NCI-H226 (cell line): ENCODE measurements at regions not wholly inside any gene's neighbourhood (a gene's known extent, or its start where the extent isn't known, plus 50 kb on each side); places are given as distances from the start of the nearest gene placed in this dataset.
"Not testable (repeated sequence)": the region's sequence is repeated elsewhere in the genome, so short reads cannot be mapped to it uniquely, and the experiment has no call there.

Experiments
- DNase-seq: peaks from one replicate; pipeline ENCODE4 v3.0.0-alpha.2; 2015

- no peak for DNase-seq
Measured at GRCh38 chr13:71213252-71213821, 653.7 kb downstream of the DACH1 start.

- DNase-seq: no peak
Measured at GRCh38 chr13:71210861-71211260, 656.1 kb downstream of the DACH1 start.

GRCh38 chr13:71209217-71209616, 657.8 kb downstream of the DACH1 start:
- no peak for DNase-seq

GRCh38 chr13:71184583-71184982, 682.4 kb downstream of the DACH1 start:
- DNase-seq: not testable (repeated sequence)

GRCh38 chr13:71183352-71183751, 683.7 kb downstream of the DACH1 start:
- DNase-seq: not testable (repeated sequence)

GRCh38 chr13:71171740-71172139, 695.3 kb downstream of the DACH1 start:
- DNase-seq: no peak

GRCh38 chr13:71169180-71169579, 697.8 kb downstream of the DACH1 start:
- DNase-seq: no peak

GRCh38 chr13:71156550-71156949, 710.5 kb downstream of the DACH1 start:
- DNase-seq: no peak

- DNase-seq: no peak
Measured at GRCh38 chr13:71149498-71150363, 717.3 kb downstream of the DACH1 start.

GRCh38 chr13:71149046-71149445, 718.0 kb downstream of the DACH1 start:
- no peak for DNase-seq

GRCh38 chr13:71148396-71148795, 718.6 kb downstream of the DACH1 start:
- DNase-seq: no peak

GRCh38 chr13:71144883-71145282, 722.1 kb downstream of the DACH1 start:
- no peak for DNase-seq

- DNase-seq: no peak
Measured at GRCh38 chr13:71137101-71137500, 729.9 kb downstream of the DACH1 start.

GRCh38 chr13:71124230-71124629, 742.8 kb downstream of the DACH1 start:
- no peak for DNase-seq

GRCh38 chr13:71118779-71119364, 748.1 kb downstream of the DACH1 start:
- no peak for DNase-seq

GRCh38 chr13:71117920-71118319, 749.1 kb downstream of the DACH1 start:
- no peak for DNase-seq

- DNase-seq: no peak
Measured at GRCh38 chr13:71115301-71115700, 751.7 kb downstream of the DACH1 start.

GRCh38 chr13:71096421-71096820, 770.6 kb downstream of the DACH1 start:
- DNase-seq: no peak

GRCh38 chr13:71090990-71091389, 776.0 kb downstream of the DACH1 start:
- no peak for DNase-seq

GRCh38 chr13:71089056-71089455, 777.9 kb downstream of the DACH1 start:
- no peak for DNase-seq

- DNase-seq: no peak
Measured at GRCh38 chr13:71087432-71087831, 779.6 kb downstream of the DACH1 start.

GRCh38 chr13:71087006-71087405, 780.0 kb downstream of the DACH1 start:
- no peak for DNase-seq

GRCh38 chr13:71082631-71083030, 784.4 kb downstream of the DACH1 start:
- DNase-seq: no peak

GRCh38 chr13:71079638-71080037, 787.4 kb downstream of the DACH1 start:
- DNase-seq: no peak
